Left lung (tissue), 4 donors: ENCODE measurements at regions not wholly inside any gene's neighbourhood (a gene's known extent, or its start where the extent isn't known, plus 50 kb on each side); places are given as distances from the start of the nearest gene placed in this dataset.

Experiments
- ATAC-seq: fragments of 200-7000 bp; cut with Tn5 transposase; one replicate; pipeline ENCODE4 v1.9.1; 2020; ENCODE audit warnings: moderate library complexity
- DNase-seq, 4 donors: peaks; one replicate each; pipeline ENCODE4 v3.0.0-alpha.2; 2013 to 2020
- H3K27ac ChIP-seq, 2 donors: fragments of 200-600 bp; sonication (generic) in 1 of 2; one replicate each; pipeline versions ENCODE4 v1.5.0 to v1.8.0; 2020 to 2021
- H3K27me3 ChIP-seq, 2 donors: fragments of 200-600 bp; sonication (generic) in 1 of 2; one replicate each; pipeline versions ENCODE4 v1.5.0 to v1.8.0; 2020 to 2021
- H3K36me3 ChIP-seq, 2 donors: fragments of 200-600 bp; sonication (generic) in 1 of 2; one replicate each; pipeline versions ENCODE4 v1.5.0 to v1.8.0; 2020 to 2021
- H3K4me1 ChIP-seq, 2 donors: fragments of 200-600 bp; one replicate each; pipeline ENCODE4 v1.8.0; 2021
- H3K4me3 ChIP-seq, 2 donors: fragments of 200-600 bp; sonication (generic) in 1 of 2; one replicate each; pipeline versions ENCODE4 v1.5.0 to v1.8.0; 2020 to 2021; ENCODE audit warnings: mild to moderate bottlenecking in 1 of 2
- H3K9me3 ChIP-seq, 2 donors: fragments of 200-600 bp; sonication (generic) in 1 of 2; one replicate each; pipeline versions ENCODE4 v1.5.0 to v1.8.0; 2020 to 2021
- intact Hi-C, 2 donors: fragments of 100-400 bp; cut with DNase I; formaldehyde crosslinking; loops; one replicate each; pipeline versions ENCODE4 v1.11.2 to v1.14.2; 2022
- TF ChIP-seq, protein P1 (sequence below), 2 donors: fragments of 200-600 bp; sonication (generic) in 1 of 2; IDR thresholded peaks; one replicate each; pipeline versions ENCODE4 v1.5.0 to v1.8.0; 2021; ENCODE audit warnings: antibody characterized with exemption in 2 of 2
- donor health status: DM: no; HTN: yes; CAD: no.
- donor health status: DM: no; HTN: no; CAD: no.

DNA sequence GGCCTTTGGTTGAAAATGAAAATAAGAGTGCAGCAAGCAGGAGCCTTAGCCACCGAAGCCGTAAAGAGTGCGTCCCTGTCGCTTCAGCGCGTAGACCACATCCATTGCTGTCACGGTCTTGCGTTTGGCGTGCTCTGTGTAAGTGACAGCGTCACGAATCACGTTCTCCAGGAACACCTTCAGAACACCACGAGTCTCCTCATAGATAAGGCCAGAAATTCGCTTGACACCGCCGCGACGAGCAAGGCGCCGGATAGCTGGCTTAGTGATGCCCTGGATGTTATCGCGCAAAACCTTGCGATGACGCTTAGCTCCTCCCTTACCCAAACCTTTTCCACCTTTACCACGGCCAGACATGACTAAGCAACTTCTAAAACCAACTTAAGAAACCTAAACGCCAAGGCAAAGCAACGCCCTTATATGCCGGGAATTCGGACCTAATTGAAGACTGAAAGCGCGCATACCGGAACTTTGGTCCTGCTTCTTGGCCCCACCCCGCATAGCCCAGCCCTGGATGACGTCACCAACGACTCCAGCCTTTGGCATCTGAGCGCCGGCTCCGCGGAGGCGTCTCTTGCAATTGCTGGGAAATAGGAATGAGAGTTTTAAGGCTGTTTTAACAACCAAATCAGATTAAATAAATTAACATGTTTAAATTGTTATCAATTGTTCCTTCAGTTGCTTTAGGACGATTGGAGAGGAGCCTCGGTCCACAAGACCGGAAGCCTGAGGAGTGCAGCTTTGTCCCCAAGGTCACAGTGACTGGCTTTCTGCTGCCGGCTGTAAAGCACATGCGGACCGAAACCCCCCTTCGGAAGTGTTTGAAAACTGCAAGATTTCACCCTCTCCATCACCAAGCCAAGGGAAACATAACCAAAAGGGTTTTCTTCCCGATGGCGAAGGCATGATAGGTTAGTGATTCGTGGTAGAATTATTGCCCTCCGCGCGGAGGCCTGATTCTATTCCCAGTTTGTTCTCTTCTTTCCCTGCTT lies 79.6 kb upstream of the BTN3A2 start:
- Histone ChIP-seq H3K9me3 (peaks cover 0 to 12% of the 10 kb centered on the region in 2 donors), H3K4me1 (peaks cover 10 to 18% of the 10 kb centered on the region in 2 donors), H3K4me3 (peak overlapping the region; percentile 68 to 69), H3K36me3 (no peaks in the 10 kb centered on the region), H3K27ac (peak overlapping the region; percentile 92 to 98), H3K27me3 (no peaks in the 10 kb centered on the region)
- TF ChIP-seq, protein P1, sequence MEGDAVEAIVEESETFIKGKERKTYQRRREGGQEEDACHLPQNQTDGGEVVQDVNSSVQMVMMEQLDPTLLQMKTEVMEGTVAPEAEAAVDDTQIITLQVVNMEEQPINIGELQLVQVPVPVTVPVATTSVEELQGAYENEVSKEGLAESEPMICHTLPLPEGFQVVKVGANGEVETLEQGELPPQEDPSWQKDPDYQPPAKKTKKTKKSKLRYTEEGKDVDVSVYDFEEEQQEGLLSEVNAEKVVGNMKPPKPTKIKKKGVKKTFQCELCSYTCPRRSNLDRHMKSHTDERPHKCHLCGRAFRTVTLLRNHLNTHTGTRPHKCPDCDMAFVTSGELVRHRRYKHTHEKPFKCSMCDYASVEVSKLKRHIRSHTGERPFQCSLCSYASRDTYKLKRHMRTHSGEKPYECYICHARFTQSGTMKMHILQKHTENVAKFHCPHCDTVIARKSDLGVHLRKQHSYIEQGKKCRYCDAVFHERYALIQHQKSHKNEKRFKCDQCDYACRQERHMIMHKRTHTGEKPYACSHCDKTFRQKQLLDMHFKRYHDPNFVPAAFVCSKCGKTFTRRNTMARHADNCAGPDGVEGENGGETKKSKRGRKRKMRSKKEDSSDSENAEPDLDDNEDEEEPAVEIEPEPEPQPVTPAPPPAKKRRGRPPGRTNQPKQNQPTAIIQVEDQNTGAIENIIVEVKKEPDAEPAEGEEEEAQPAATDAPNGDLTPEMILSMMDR (IDR thresholded peaks at IDR 0.05): no peak
- intact Hi-C loops: no loop called here
- ATAC-seq: peak; percentile 93
- DNase-seq: peak; percentile 97 to 99 (median 99)

- intact Hi-C loops: no loop called here
- Histone ChIP-seq H3K4me3 (peak overlapping the region; percentile 68 to 69), H3K36me3 (no peaks in the 10 kb centered on the region), H3K27ac (peak overlapping the region; percentile 92 to 98), H3K27me3 (no peaks in the 10 kb centered on the region), H3K4me1 (peaks cover 10 to 18% of the 10 kb centered on the region in 2 donors), H3K9me3 (peaks cover 0 to 12% of the 10 kb centered on the region in 2 donors)
- peak; percentile 58 to 92 (median 78) for DNase-seq
- TF ChIP-seq, protein P1 (IDR thresholded peaks at IDR 0.05): no peak
- peak; percentile 64 for ATAC-seq
Observed at GRCh38 chr6:26286168-26286877, 78.7 kb upstream of the BTN3A2 start.

DNA sequence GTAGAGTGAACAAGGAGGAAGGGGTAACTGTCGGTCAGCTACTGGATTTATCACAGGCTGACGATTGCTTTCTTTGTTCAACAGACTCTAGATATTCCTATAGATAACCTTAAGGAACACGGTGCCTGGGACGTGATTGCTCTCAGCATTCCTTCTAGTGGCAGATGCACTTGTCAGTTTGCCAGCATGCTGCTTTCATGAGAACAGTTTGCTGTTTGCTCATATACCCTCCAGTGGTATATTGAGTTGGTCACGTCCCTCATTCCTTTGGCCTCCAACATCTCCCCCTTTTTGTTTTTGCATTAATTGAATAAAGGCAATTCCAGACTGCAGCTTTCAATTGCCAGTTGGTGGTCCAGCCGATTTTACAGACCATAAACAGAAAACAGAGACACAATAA lies 76.8 kb upstream of the BTN3A2 start:
- H3K36me3 ChIP-seq: no peaks in the 10 kb centered on the region
- peaks cover 6 to 13% of the 10 kb centered on the region in 2 donors for H3K4me1 ChIP-seq
- no peaks in the 10 kb centered on the region for H3K27me3 ChIP-seq
- no peak overlapping the region for H3K4me3 ChIP-seq
- peaks cover 0 to 12% of the 10 kb centered on the region in 2 donors for H3K9me3 ChIP-seq
- ATAC-seq (no peak), DNase-seq (no peak)
- TF ChIP-seq, protein P1 (IDR thresholded peaks at IDR 0.05): no peak
- intact Hi-C loops: no loop called here
- H3K27ac ChIP-seq: no peak overlapping the region

GRCh38 chr6:26290941-26291340 lies 74.1 kb upstream of the BTN3A2 start:
- TF ChIP-seq, protein P1 (IDR thresholded peaks at IDR 0.05): no peak
- Histone ChIP-seq H3K36me3 (no peaks in the 10 kb centered on the region), H3K27ac (no peak overlapping the region), H3K27me3 (peaks cover 0 to 4% of the 10 kb centered on the region in 2 donors), H3K4me1 (peaks cover 0 to 3% of the 10 kb centered on the region in 2 donors), H3K9me3 (peaks cover 0 to 12% of the 10 kb centered on the region in 2 donors), H3K4me3 (no peak overlapping the region)
- intact Hi-C loops: no loop called here
- ATAC-seq: no peak
- no peak for DNase-seq

GRCh38 chr6:26292709-26293108 lies 72.3 kb upstream of the BTN3A2 start:
- ATAC-seq (no peak), DNase-seq (no peak)
- intact Hi-C loops: no loop called here
- Histone ChIP-seq H3K4me3 (no peak overlapping the region), H3K4me1 (peaks cover 0 to 6% of the 10 kb centered on the region in 2 donors), H3K27me3 (peaks cover 0 to 10% of the 10 kb centered on the region in 2 donors), H3K36me3 (no peaks in the 10 kb centered on the region), H3K9me3 (peaks cover 0 to 9% of the 10 kb centered on the region in 2 donors), H3K27ac (no peak overlapping the region)
- TF ChIP-seq, protein P1 (IDR thresholded peaks at IDR 0.05): no peak
